Neural cell (in vitro differentiated cells): ENCODE measurements at regions not wholly inside any gene's neighbourhood (a gene's known extent, or its start where the extent isn't known, plus 50 kb on each side); places are given as distances from the start of the nearest gene placed in this dataset.

ENCODE experiments used
- H2AFZ ChIP-seq: fragments of 200-600, 300-800 bp; sonication (generic), shearing (Covaris generic); 2 replicates; pipeline ENCODE4 v1.6.0; 2014; ENCODE audit warnings: low read depth, mild to moderate bottlenecking, antibody characterized with exemption, low read length, moderate library complexity
- H3F3A ChIP-seq: fragments of 200-600 bp; shearing (Covaris generic); 2 replicates; pipeline ENCODE4 v1.6.1; 2016; ENCODE audit warnings: mild to moderate bottlenecking, moderate library complexity, mixed read lengths, antibody characterized with exemption, low read length; ENCODE audit not compliant: insufficient read depth, poor library complexity, severe bottlenecking
- H3K27ac ChIP-seq: fragments of 200-600, 300-800 bp; sonication (generic), shearing (Covaris generic); 2 replicates; pipeline ENCODE4 v1.5.1; 2014; ENCODE audit warnings: mild to moderate bottlenecking, low read length, moderate library complexity
- H3K27me3 ChIP-seq: fragments of 300-800, 200-600 bp; sonication (generic), shearing (Covaris generic); 2 replicates; pipeline ENCODE4 v1.6.0; 2014; ENCODE audit warnings: mild to moderate bottlenecking, low read depth, low read length, moderate library complexity; ENCODE audit not compliant: insufficient read depth
- H3K36me3 ChIP-seq: fragments of 300-800, 200-600 bp; sonication (generic), shearing (Covaris generic); 2 replicates; pipeline ENCODE4 v1.5.1; 2014; ENCODE audit warnings: mild to moderate bottlenecking, antibody characterized with exemption, low read length, moderate library complexity; ENCODE audit not compliant: insufficient read depth
- H3K4me2 ChIP-seq: fragments of 300-800, 200-600 bp; sonication (generic), shearing (Covaris generic); 2 replicates; pipeline ENCODE4 v1.6.0; 2014; ENCODE audit warnings: mild to moderate bottlenecking, low read length
- H3K4me3 ChIP-seq: fragments of 300-800, 200-600 bp; sonication (generic), shearing (Covaris generic); 2 replicates; pipeline ENCODE4 v1.5.1; 2014; ENCODE audit warnings: mild to moderate bottlenecking, low read length, moderate library complexity
- H3K79me2 ChIP-seq: fragments of 200-600 bp; shearing (Covaris generic); replicated peaks from 2 replicates; pipeline ENCODE4 v1.6.0; 2014; ENCODE audit warnings: mild to moderate bottlenecking, low read length, moderate library complexity; ENCODE audit not compliant: insufficient read depth
- H3K9ac ChIP-seq: fragments of 300-800, 200-600 bp; sonication (generic), shearing (Covaris generic); 2 replicates; pipeline ENCODE4 v1.6.1; 2016; ENCODE audit warnings: mild to moderate bottlenecking, low read length, mixed read lengths
- H3K9me2 ChIP-seq: fragments of 200-600 bp; shearing (Covaris generic); 2 replicates; pipeline ENCODE4 v1.6.1; 2016; ENCODE audit warnings: mild to moderate bottlenecking, low read length, mixed read lengths; ENCODE audit not compliant: insufficient read depth
- H3K9me3 ChIP-seq: fragments of 200-600, 300-800 bp; sonication (generic), shearing (Covaris generic); 2 replicates; pipeline ENCODE4 v1.6.1; 2016; ENCODE audit warnings: mild to moderate bottlenecking, mixed run types, low read length, moderate library complexity, mixed read lengths
- H4K20me1 ChIP-seq: fragments of 200-600 bp; shearing (Covaris generic); 2 replicates; pipeline ENCODE4 v1.6.1; 2016; ENCODE audit warnings: mild to moderate bottlenecking, mixed run types; ENCODE audit not compliant: insufficient read depth
- EP300 ChIP-seq: fragments of 450-650 bp; conservative IDR thresholded peaks from 2 replicates; pipeline ENCODE4 v1.6.1; 2014; ENCODE audit warnings: antibody characterized with exemption, mild to moderate bottlenecking, moderate library complexity; ENCODE audit not compliant: poor library complexity, severe bottlenecking
- EZH2 ChIP-seq: fragments of 200-600, 300-800 bp; shearing (Covaris generic), sonication (generic); IDR thresholded peaks from 2 replicates; pipeline ENCODE4 v1.6.1; 2014; ENCODE audit warnings: antibody characterized with exemption, low read length, borderline replicate concordance, mild to moderate bottlenecking; ENCODE audit not compliant: insufficient read depth, poor library complexity, severe bottlenecking
- MXI1 ChIP-seq: fragments of 450-650 bp; conservative IDR thresholded peaks from 2 replicates; pipeline ENCODE4 v1.6.1; 2014; ENCODE audit warnings: antibody characterized with exemption, mild to moderate bottlenecking; ENCODE audit not compliant: poor library complexity, severe bottlenecking
- POLR2AphosphoS5 ChIP-seq: IDR thresholded peaks from 2 replicates; pipeline ENCODE4 v1.6.1; 2012
- RAD21 ChIP-seq: fragments of 450-650 bp; conservative IDR thresholded peaks from 2 replicates; pipeline ENCODE4 v1.6.1; 2014; ENCODE audit warnings: antibody characterized with exemption, mild to moderate bottlenecking, moderate library complexity
- SMC3 ChIP-seq: fragments of 450-650 bp; conservative IDR thresholded peaks from 2 replicates; pipeline ENCODE4 v1.6.1; 2014; ENCODE audit warnings: antibody characterized with exemption, mild to moderate bottlenecking, moderate library complexity; ENCODE audit not compliant: poor library complexity
- TAF1 ChIP-seq: IDR thresholded peaks from 2 replicates; pipeline ENCODE4 v1.6.1; 2012; ENCODE audit warnings: low read depth
- TF ChIP-seq, protein P1 (sequence below): IDR thresholded peaks from 2 replicates; pipeline ENCODE4 v1.6.1; 2012; ENCODE audit warnings: borderline replicate concordance
- TF ChIP-seq, protein P2 (sequence below): fragments of 450-650 bp; IDR thresholded peaks from 2 replicates; pipeline ENCODE4 v1.5.1; 2014; ENCODE audit warnings: antibody characterized with exemption, mild to moderate bottlenecking, moderate library complexity; ENCODE audit not compliant: poor library complexity, severe bottlenecking

DNA sequence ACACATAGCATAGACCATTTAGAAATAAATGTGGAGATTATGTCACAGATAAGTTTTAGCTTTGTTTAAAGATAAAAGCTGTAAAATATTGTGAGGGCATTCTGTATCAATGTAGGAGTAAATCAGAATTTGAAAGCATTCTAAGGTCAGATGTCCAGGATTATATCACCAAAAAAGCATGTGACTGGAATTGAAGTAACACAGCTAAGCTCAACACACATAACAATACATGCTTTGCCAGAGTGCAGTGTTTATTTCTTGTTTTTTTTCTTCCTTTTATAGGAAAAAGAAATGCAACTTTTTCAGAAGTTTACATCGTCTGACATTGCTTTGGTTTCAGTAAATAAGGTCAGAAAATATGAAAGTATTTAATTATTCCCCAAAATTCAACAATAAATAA, 183.4 kb downstream of the HTR7 start:
- Histone ChIP-seq H4K20me1 (no peaks in the 10 kb centered on the region), H3K27me3 (no peaks in the 10 kb centered on the region), H2AFZ (no peak overlapping the region), H3K9ac (no peak overlapping the region), H3K9me3 (no peaks in the 10 kb centered on the region), H3K36me3 (no peaks in the 10 kb centered on the region), H3F3A (no peaks in the 10 kb centered on the region), H3K4me2 (no peak overlapping the region), H3K9me2 (no peaks in the 10 kb centered on the region), H3K27ac (no peak overlapping the region), H3K79me2 (no peaks in the 10 kb centered on the region), H3K4me3 (no peak overlapping the region)
- TF ChIP-seq POLR2AphosphoS5: no peak
- no peak for TF ChIP-seq EZH2
- no peak for TF ChIP-seq RAD21
- TF ChIP-seq, protein P1, sequence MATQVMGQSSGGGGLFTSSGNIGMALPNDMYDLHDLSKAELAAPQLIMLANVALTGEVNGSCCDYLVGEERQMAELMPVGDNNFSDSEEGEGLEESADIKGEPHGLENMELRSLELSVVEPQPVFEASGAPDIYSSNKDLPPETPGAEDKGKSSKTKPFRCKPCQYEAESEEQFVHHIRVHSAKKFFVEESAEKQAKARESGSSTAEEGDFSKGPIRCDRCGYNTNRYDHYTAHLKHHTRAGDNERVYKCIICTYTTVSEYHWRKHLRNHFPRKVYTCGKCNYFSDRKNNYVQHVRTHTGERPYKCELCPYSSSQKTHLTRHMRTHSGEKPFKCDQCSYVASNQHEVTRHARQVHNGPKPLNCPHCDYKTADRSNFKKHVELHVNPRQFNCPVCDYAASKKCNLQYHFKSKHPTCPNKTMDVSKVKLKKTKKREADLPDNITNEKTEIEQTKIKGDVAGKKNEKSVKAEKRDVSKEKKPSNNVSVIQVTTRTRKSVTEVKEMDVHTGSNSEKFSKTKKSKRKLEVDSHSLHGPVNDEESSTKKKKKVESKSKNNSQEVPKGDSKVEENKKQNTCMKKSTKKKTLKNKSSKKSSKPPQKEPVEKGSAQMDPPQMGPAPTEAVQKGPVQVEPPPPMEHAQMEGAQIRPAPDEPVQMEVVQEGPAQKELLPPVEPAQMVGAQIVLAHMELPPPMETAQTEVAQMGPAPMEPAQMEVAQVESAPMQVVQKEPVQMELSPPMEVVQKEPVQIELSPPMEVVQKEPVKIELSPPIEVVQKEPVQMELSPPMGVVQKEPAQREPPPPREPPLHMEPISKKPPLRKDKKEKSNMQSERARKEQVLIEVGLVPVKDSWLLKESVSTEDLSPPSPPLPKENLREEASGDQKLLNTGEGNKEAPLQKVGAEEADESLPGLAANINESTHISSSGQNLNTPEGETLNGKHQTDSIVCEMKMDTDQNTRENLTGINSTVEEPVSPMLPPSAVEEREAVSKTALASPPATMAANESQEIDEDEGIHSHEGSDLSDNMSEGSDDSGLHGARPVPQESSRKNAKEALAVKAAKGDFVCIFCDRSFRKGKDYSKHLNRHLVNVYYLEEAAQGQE: no peak
- no peak for TF ChIP-seq MXI1
- no peak for TF ChIP-seq EP300
- no peak for TF ChIP-seq TAF1
- no peak for TF ChIP-seq SMC3
- TF ChIP-seq, protein P2, sequence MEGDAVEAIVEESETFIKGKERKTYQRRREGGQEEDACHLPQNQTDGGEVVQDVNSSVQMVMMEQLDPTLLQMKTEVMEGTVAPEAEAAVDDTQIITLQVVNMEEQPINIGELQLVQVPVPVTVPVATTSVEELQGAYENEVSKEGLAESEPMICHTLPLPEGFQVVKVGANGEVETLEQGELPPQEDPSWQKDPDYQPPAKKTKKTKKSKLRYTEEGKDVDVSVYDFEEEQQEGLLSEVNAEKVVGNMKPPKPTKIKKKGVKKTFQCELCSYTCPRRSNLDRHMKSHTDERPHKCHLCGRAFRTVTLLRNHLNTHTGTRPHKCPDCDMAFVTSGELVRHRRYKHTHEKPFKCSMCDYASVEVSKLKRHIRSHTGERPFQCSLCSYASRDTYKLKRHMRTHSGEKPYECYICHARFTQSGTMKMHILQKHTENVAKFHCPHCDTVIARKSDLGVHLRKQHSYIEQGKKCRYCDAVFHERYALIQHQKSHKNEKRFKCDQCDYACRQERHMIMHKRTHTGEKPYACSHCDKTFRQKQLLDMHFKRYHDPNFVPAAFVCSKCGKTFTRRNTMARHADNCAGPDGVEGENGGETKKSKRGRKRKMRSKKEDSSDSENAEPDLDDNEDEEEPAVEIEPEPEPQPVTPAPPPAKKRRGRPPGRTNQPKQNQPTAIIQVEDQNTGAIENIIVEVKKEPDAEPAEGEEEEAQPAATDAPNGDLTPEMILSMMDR: no peak

DNA sequence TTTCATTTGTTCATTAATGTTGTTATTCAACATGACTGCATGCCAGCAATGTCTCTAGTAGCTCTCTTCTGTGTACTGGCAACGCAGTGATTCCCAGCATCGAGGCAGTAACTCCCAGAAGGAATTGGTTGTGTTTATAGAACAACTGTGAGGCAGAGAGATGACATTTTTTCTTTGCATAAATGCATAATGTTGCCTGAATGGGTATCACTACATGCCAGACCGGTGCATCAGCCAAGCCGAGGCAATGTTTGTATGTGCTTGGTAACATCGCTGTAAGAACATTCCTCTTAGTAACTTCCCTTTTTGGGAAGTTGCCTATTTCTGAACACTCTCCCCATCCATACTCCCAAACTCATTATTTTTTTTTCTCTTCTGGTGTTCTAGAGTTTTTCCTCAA, 182.9 kb downstream of the HTR7 start:
- Histone ChIP-seq H3K79me2 (no peaks in the 10 kb centered on the region), H3F3A (no peaks in the 10 kb centered on the region), H3K9me3 (no peaks in the 10 kb centered on the region), H3K9ac (no peak overlapping the region), H3K9me2 (no peaks in the 10 kb centered on the region), H3K27me3 (no peaks in the 10 kb centered on the region), H4K20me1 (no peaks in the 10 kb centered on the region), H3K4me3 (no peak overlapping the region), H3K36me3 (no peaks in the 10 kb centered on the region), H3K4me2 (no peak overlapping the region), H3K27ac (no peak overlapping the region), H2AFZ (no peak overlapping the region)
- TF ChIP-seq TAF1: no peak
- no peak for TF ChIP-seq EP300
- no peak for TF ChIP-seq SMC3
- TF ChIP-seq EZH2: no peak
- TF ChIP-seq MXI1: no peak
- TF ChIP-seq, protein P1: no peak
- no peak for TF ChIP-seq RAD21
- TF ChIP-seq POLR2AphosphoS5: no peak
- TF ChIP-seq, protein P2: no peak
